Esophagus muscularis mucosa (tissue), 4 donors: ENCODE measurements at regions not wholly inside any gene's neighbourhood (a gene's known extent, or its start where the extent isn't known, plus 50 kb on each side); places are given as distances from the start of the nearest gene placed in this dataset.

Source experiments
- DNase-seq: peaks from one replicate; pipeline ENCODE4 v3.0.0-alpha.2; 2017; ENCODE audit errors: extremely low spot score
- H3K27ac ChIP-seq, 4 donors: fragments of 200-600 bp; sonication (generic); replicated peaks in 1 of 4; 1 replicate in 3 of 4; 2 replicates in 1 of 4; pipeline ENCODE4 v1.5.1; 2016 to 2019; ENCODE audit warnings: mild to moderate bottlenecking in 1 of 4
- H3K27me3 ChIP-seq, 4 donors: fragments of 200-600 bp; sonication (generic); one replicate each; pipeline versions ENCODE4 v1.5.1 to v1.6.0; 2016 to 2019
- H3K36me3 ChIP-seq, 4 donors: fragments of 200-600 bp; sonication (generic); one replicate each; pipeline ENCODE4 v1.5.1; 2016 to 2019
- H3K4me1 ChIP-seq, 4 donors: fragments of 200-600 bp; sonication (generic); one replicate each; pipeline ENCODE4 v1.5.1; 2016 to 2019
- H3K4me3 ChIP-seq, 4 donors: fragments of 200-600 bp; sonication (generic); 1 replicate in 2 of 4; 2 replicates in 2 of 4; pipeline ENCODE4 v1.5.1; 2016 to 2019; ENCODE audit warnings: mild to moderate bottlenecking in 4 of 4, moderate library complexity in 1 of 4
- H3K9me3 ChIP-seq, 4 donors: fragments of 200-600 bp; sonication (generic); 1 replicate in 3 of 4; 2 replicates in 1 of 4; pipeline ENCODE4 v1.5.1; 2016 to 2019
- CTCF ChIP-seq, 3 experiments: fragments of 200-600 bp in 2 of 3; fragments of 450-650 bp in 1 of 3; sonication (generic) in 2 of 3; IDR thresholded peaks; one replicate each; pipeline ENCODE4 v1.5.1; 2017 to 2019; ENCODE audit warnings: antibody characterized with exemption in 3 of 3, mild to moderate bottlenecking in 2 of 3, moderate library complexity in 1 of 3
- EP300 ChIP-seq: sonication (generic); formaldehyde crosslinking; IDR thresholded peaks from one replicate; pipeline ENCODE4 v1.6.1; 2017; ENCODE audit warnings: antibody characterized with exemption
- POLR2A ChIP-seq: fragments of 450-650 bp; IDR thresholded peaks from one replicate; pipeline ENCODE4 v1.6.1; 2017; ENCODE audit warnings: antibody characterized with exemption, moderate library complexity, mild to moderate bottlenecking, low read depth
- POLR2AphosphoS5 ChIP-seq, 2 donors: sonication (generic); formaldehyde crosslinking; IDR thresholded peaks; one replicate each; pipeline ENCODE4 v1.6.1; 2017; ENCODE audit warnings: antibody characterized with exemption in 2 of 2
- WGBS: methylation state at CpG from one replicate; pipeline ENCODE4 v1.1.5; 2018; 5-methylcytosine and 5-hydroxymethylcytosine counted together
- intact Hi-C: fragments of 100-400 bp; cut with DNase I; formaldehyde crosslinking; loops from one replicate; pipeline ENCODE4 v1.15.1; 2023

GRCh38 chr5:155676967-155677366, 650.0 kb upstream of the SGCD start:
- Histone ChIP-seq H3K36me3 (no peaks in the 10 kb centered on the region), H3K4me1 (no peaks in the 10 kb centered on the region), H3K27me3 (no peaks in the 10 kb centered on the region), H3K27ac (no peak overlapping the region), H3K9me3 (peaks cover 0 to 23% (median 12%) of the 10 kb centered on the region in 4 donors), H3K4me3 (no peak overlapping the region)
- intact Hi-C loops: no loop called here
- no peak for TF ChIP-seq EP300
- TF ChIP-seq CTCF (IDR thresholded peaks at IDR 0.05): no peak
- no peak for TF ChIP-seq POLR2A
- no peak for TF ChIP-seq POLR2AphosphoS5 (IDR thresholded peaks at IDR 0.05)
- DNase-seq: no peak

- Histone ChIP-seq H3K4me1 (no peaks in the 10 kb centered on the region), H3K9me3 (peaks cover 0 to 23% (median 16%) of the 10 kb centered on the region in 4 donors), H3K27ac (no peak overlapping the region), H3K27me3 (no peaks in the 10 kb centered on the region), H3K4me3 (no peak overlapping the region), H3K36me3 (no peaks in the 10 kb centered on the region)
- WGBS: 75% methylated on average over 2 of the region's 2 CpGs
- intact Hi-C loops: no loop called here
- DNase-seq: no peak
- no peak for TF ChIP-seq POLR2A
- TF ChIP-seq CTCF (IDR thresholded peaks at IDR 0.05): no peak
These were observed 648.6 kb upstream of the SGCD start for GRCh38 chr5:155678371-155678770.

GRCh38 chr5:155679530-155679929, 647.4 kb upstream of the SGCD start:
- H3K4me3 ChIP-seq: no peak overlapping the region
- no peak overlapping the region for H3K27ac ChIP-seq
- no peaks in the 10 kb centered on the region for H3K4me1 ChIP-seq
- intact Hi-C loops: no loop called here
- peaks cover 0 to 21% (median 16%) of the 10 kb centered on the region in 4 donors for H3K9me3 ChIP-seq
- DNase-seq: no peak
- H3K27me3 ChIP-seq: peaks cover 0 to 4% (median 0%) of the 10 kb centered on the region in 4 donors
- WGBS: no CpG with 5 or more reads among the region's 1 CpG
- H3K36me3 ChIP-seq: no peaks in the 10 kb centered on the region
- TF ChIP-seq EP300: no peak
- no peak for TF ChIP-seq CTCF (IDR thresholded peaks at IDR 0.05)
- no peak for TF ChIP-seq POLR2A
- no peak for TF ChIP-seq POLR2AphosphoS5 (IDR thresholded peaks at IDR 0.05)

- Histone ChIP-seq H3K4me3 (no peak overlapping the region), H3K27ac (no peak overlapping the region), H3K4me1 (no peaks in the 10 kb centered on the region), H3K9me3 (peaks cover 0 to 7% (median 0%) of the 10 kb centered on the region in 4 donors), H3K36me3 (no peaks in the 10 kb centered on the region), H3K27me3 (peaks cover 0 to 5% (median 0%) of the 10 kb centered on the region in 4 donors)
- intact Hi-C loops: no loop called here
- no peak for DNase-seq
- no peak for TF ChIP-seq POLR2AphosphoS5 (IDR thresholded peaks at IDR 0.05)
- no peak for TF ChIP-seq POLR2A
- no peak for TF ChIP-seq EP300
- TF ChIP-seq CTCF (IDR thresholded peaks at IDR 0.05): no peak
These were observed 642.5 kb upstream of the SGCD start for GRCh38 chr5:155684417-155684816.

GRCh38 chr5:155686131-155686530, 640.8 kb upstream of the SGCD start:
- Histone ChIP-seq H3K4me3 (no peak overlapping the region), H3K36me3 (no peaks in the 10 kb centered on the region), H3K9me3 (peaks cover 0 to 7% (median 0%) of the 10 kb centered on the region in 4 donors), H3K4me1 (no peaks in the 10 kb centered on the region), H3K27me3 (peaks cover 0 to 5% (median 0%) of the 10 kb centered on the region in 4 donors), H3K27ac (no peak overlapping the region)
- TF ChIP-seq POLR2AphosphoS5 (IDR thresholded peaks at IDR 0.05) (no peak), POLR2A (no peak)
- 89% methylated on average over 1 of the region's 1 CpG for WGBS
- no peak for DNase-seq
- intact Hi-C loops: no loop called here
